Peyer's patch (tissue), 4 donors: ENCODE measurements at regions not wholly inside any gene's neighbourhood (a gene's known extent, or its start where the extent isn't known, plus 50 kb on each side); places are given as distances from the start of the nearest gene placed in this dataset.

Experiments
- CTCF ChIP-seq, 6 experiments: fragments of 450-650 bp in 4 of 6; fragments of 200-600 bp in 2 of 6; sonication (generic) in 1 of 6; IDR thresholded peaks; one replicate each; pipeline ENCODE4 v1.5.1; 2017 to 2019; ENCODE audit warnings: antibody characterized with exemption in 6 of 6, mild to moderate bottlenecking in 3 of 6, moderate library complexity in 1 of 6
- POLR2A ChIP-seq, 2 donors: fragments of 450-650 bp; IDR thresholded peaks; one replicate each; pipeline ENCODE4 v1.5.1; 2017; ENCODE audit warnings: antibody characterized with exemption in 2 of 2, mild to moderate bottlenecking in 2 of 2, moderate library complexity in 2 of 2

DNA sequence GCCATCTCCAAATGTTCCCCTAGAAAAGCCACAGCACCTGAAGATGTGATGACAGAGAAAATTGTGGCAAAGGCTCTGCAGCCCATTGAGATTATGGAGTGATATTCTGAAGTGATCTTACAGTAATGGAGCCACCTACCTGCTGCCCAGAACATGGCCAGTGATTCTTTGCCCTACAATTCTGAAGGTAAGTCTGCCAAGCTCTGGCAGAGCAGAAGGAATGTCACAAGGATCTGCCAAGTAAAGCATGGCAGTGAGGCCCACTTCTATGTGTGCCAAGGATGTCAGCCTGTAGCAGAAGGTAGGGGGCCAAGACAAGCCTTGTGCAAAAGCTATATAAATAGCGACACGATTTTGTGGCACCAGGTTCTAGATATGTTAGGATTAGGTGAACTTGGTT lies 155.1 kb downstream of the RND3 start:
- TF ChIP-seq CTCF (IDR thresholded peaks at IDR 0.05), result peak in 1 of 6 experiments; percentile 11
- TF ChIP-seq POLR2A (IDR thresholded peaks at IDR 0.05), result no peak
